ENCODE measurements at regions not wholly inside any gene's neighbourhood (a gene's known extent, or its start where the extent isn't known, plus 50 kb on each side); places are given as distances from the start of the nearest gene placed in this dataset.

DNA sequence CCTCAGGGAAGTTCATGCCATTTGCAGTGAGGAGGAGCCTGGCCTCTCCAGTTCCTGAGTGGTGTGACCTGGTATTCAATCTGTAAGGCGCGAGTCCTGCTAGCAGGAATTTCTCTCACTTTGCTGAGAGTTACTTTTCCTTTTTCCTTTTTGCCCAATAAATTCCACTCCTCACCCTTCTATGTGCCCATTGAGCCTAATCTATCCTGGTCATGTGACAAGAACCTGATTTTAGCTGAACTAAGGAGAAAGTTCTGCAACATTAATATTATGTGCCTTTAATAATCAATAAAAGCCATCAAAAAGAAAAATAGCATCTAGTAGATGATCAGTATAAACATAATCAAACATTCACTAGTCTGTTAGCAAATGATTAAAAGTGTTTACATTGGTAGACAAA lies 136.1 kb upstream of the POGK start:
- DNase-seq (ENCODE audit: low read depth in 2 of 2), result no peak
- no peak for TF ChIP-seq CTCF (IDR thresholded peaks at IDR 0.05; ENCODE audit: low read depth, low read length)
- H3K4me3 ChIP-seq (replicated peaks in 1 of 2; ENCODE audit: low read depth in 2 of 2, low read length in 2 of 2), result no peak overlapping the region

DNA sequence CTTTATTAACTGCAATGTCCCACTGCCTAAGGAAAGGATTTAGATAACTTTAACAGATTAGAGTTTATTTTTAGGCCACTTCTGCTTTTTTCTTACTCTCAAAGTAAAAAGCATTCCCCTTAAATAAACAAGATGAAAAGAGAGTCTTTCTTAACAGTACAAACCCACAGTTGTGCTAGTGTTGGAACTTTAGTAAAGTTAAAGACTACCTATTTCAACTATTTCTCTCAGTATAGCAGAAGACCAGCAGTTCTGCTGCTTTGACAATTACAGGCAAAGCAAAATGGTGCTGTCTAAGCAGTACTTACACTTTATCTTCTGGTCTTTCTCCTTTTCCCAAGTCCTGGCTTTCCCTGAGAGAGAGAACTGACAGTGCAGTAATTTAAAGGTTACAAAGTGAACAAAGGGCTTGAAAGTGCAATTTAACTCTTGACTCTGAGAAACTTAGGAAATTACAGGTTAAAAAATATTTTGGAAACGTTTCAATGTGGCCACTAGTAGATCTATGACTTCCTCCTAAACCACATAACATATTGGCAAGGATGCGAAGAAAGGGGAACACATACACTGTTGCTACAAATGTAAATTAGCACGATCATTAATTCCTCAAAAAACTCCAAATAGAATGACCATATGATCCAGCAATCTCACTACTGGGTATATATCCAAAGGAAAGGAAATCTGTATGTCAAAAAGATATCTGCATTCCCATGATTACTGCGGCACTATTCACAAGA lies 135.4 kb upstream of the POGK start:
- no peak overlapping the region for H3K4me3 ChIP-seq (replicated peaks in 1 of 2; ENCODE audit: low read depth in 2 of 2, low read length in 2 of 2)
- no peak for DNase-seq (ENCODE audit: low read depth in 2 of 2)
- TF ChIP-seq CTCF (IDR thresholded peaks at IDR 0.05; ENCODE audit: low read depth, low read length), result no peak

GRCh38 chr1:166705376-166706289 lies 133.6 kb upstream of the POGK start:
- no peak for TF ChIP-seq CTCF (IDR thresholded peaks at IDR 0.05; ENCODE audit: low read depth, low read length)
- DNase-seq (ENCODE audit: low read depth in 2 of 2), result no peak
- no peak overlapping the region for H3K4me3 ChIP-seq (replicated peaks in 1 of 2; ENCODE audit: low read depth in 2 of 2, low read length in 2 of 2)

DNA sequence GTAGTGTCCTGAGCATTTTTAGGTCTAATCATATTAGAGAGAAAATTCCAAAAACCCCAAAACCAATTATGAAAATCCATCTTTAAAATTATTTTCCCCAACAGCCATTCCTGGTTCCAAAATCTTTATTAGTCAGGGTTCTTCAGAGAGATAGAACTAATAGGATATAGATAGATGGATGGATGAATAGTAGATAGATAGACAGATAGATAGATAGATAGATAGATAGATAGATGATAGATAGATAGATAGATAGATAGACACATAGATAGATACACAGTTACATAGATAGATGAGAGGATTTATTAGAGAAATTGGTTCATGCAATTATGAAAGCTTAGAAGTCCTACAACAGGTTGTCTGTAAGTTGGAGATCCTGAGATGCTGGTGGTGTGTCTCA lies 122.7 kb upstream of the POGK start:
- no peak for TF ChIP-seq CTCF (IDR thresholded peaks at IDR 0.05; ENCODE audit: low read depth, low read length)
- DNase-seq (ENCODE audit: low read depth in 2 of 2), result no peak

DNA sequence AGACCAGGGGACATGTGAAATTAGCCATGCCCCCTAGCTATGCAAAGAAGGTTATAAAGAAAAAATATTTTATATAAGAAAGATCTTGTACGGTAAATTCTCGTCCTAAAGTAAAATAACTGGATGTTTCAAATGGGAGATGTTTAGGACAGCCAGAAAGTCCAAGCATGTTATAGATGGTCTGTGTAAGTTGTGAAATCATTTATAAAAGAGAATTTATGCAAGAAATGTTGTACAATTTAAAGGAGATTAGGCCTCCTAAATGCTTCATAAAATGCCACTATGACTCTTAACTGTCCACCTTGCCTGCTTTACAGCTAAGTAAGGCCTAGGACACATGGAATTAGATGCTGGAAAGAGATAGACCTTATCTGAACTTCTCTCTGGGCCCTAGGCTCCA lies 118.1 kb upstream of the POGK start:
- DNase-seq (ENCODE audit: low read depth in 2 of 2), result peak in 1 of 2 donors; percentile 8
- no peak overlapping the region for H3K4me3 ChIP-seq (replicated peaks in 1 of 2; ENCODE audit: low read depth in 2 of 2, low read length in 2 of 2)
- no peak for TF ChIP-seq CTCF (IDR thresholded peaks at IDR 0.05; ENCODE audit: low read depth, low read length)

More for the DNA sequence above, 122.7 kb upstream of the POGK start:
- no peak overlapping the region for H3K4me3 ChIP-seq (replicated peaks in 1 of 2; ENCODE audit: low read depth in 2 of 2, low read length in 2 of 2)

DNA sequence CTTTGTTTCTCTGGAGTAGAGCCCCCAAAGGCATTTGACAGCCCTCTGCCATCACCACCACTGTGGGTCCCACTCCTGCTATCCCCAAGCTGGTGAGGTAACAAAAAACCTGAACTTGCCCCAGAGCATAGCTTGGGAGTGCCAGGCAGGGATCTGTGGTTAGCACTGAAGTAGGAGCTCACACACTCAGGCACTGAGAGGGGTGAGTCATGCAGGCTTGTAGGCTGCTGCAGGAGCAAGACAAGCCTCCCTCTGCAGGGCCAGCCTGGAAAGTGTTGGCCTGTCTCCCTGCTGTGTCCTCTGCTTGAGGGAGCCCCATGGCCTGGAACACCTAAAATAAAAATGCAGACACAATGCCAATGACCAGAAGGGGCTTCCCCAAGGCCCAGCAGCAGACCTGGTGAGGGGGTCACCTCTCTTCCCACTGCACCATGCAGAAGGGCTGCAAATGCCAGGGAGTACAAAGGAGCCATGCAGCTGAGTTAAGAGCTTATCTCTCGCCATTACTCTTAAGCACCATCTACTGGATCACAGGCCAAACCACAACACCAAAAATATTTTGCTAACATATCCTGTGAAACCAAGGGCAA lies 108.9 kb upstream of the POGK start:
- TF ChIP-seq CTCF (IDR thresholded peaks at IDR 0.05; ENCODE audit: low read depth, low read length), result no peak
- DNase-seq (ENCODE audit: low read depth in 2 of 2), result peak in 1 of 2 donors; percentile 15
- no peak overlapping the region for H3K4me3 ChIP-seq (replicated peaks in 1 of 2; ENCODE audit: low read depth in 2 of 2, low read length in 2 of 2)
